Activated T-helper 2 cell treated with anti-CD3 and anti-CD28 coated beads, Interferon-gamma antibody, Interleukin-2, Interleukin-4, amounts not matched to agents 10 μg/mL and 5 μg/mL and 100 μg/mL, durations not matched to agents 14 hours and 24 hours and 36 hours (primary cell): ENCODE measurements at regions not wholly inside any gene's neighbourhood (a gene's known extent, or its start where the extent isn't known, plus 50 kb on each side); places are given as distances from the start of the nearest gene placed in this dataset.

Experiments
- DNase-seq: peaks from one replicate; pipeline ENCODE4 v3.0.0; 2021; ENCODE audit warnings: low spot score
- H3K27ac Mint-ChIP-seq: one replicate; pipeline ENCODE4 v1.8.0; 2021; ENCODE audit warnings: mixed read lengths
- H3K27me3 Mint-ChIP-seq: one replicate; pipeline ENCODE4 v1.8.0; 2021; ENCODE audit warnings: low read depth, mixed read lengths
- H3K36me3 Mint-ChIP-seq: one replicate; pipeline ENCODE4 v1.8.0; 2021; ENCODE audit warnings: low read depth, mixed read lengths
- H3K4me1 Mint-ChIP-seq: one replicate; pipeline ENCODE4 v1.8.0; 2021; ENCODE audit warnings: low read depth, mixed read lengths
- H3K4me3 Mint-ChIP-seq: one replicate; pipeline ENCODE4 v1.8.0; 2021; ENCODE audit warnings: low read depth, mild to moderate bottlenecking, moderate library complexity, mixed read lengths
- H3K9me3 Mint-ChIP-seq: one replicate; pipeline ENCODE4 v1.8.0; 2021; ENCODE audit warnings: mixed read lengths
- intact Hi-C: fragments of 100-400 bp; cut with micrococcal nuclease; formaldehyde crosslinking; loops from one replicate; pipeline ENCODE4 v1.15.1; 2023

GRCh38 chr1:199716729-199717128, 310.8 kb upstream of the NR5A2 start:
- Mint-ChIP-seq H3K27ac (no peak overlapping the region), H3K27me3 (peaks cover 1% of the 10 kb centered on the region), H3K36me3 (no peaks in the 10 kb centered on the region)

DNA sequence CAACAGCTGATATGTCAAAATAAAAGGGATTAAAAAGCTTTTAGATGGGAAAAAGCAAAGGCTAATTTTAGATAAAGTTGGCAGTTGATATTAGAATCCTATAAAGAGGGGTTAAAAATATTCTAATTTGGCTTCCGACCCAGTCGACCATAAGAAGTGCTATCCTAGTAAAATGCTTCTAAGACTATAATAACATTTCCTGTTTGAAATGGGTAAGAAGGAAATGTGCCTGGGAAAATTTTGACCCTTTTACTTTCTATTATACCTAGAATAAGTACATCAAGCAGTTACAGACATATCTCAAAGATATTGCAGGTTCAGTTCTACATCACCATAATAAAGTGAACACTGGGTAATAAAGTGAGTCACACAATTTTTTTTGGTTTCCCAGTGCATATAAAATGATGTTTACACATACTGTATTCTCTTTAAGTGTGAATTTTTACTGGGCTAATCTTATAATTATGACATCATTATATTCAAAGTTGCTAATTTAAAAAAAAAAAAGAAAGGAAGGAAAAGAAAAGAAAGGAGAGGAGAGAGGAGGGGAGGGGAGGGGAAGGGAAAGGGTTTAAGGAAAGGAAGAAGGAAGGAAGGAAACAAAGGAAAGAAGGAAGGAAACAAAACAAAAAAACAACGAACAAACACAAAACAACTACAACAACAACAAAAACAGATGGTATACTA, 308.2 kb upstream of the NR5A2 start:
- Mint-ChIP-seq H3K4me1 (no peaks in the 10 kb centered on the region), H3K27ac (no peak overlapping the region), H3K36me3 (no peaks in the 10 kb centered on the region), H3K27me3 (peaks cover 1% of the 10 kb centered on the region), H3K9me3 (no peaks in the 10 kb centered on the region), H3K4me3 (no peak overlapping the region)
- no peak for DNase-seq
- intact Hi-C loops, result no loop called here

More at GRCh38 chr1:199716729-199717128, 310.8 kb upstream of the NR5A2 start:
- Mint-ChIP-seq H3K4me3 (no peak overlapping the region), H3K9me3 (peaks cover 3% of the 10 kb centered on the region), H3K4me1 (no peaks in the 10 kb centered on the region)
- no peak for DNase-seq
- intact Hi-C loops, result no loop called here

DNA sequence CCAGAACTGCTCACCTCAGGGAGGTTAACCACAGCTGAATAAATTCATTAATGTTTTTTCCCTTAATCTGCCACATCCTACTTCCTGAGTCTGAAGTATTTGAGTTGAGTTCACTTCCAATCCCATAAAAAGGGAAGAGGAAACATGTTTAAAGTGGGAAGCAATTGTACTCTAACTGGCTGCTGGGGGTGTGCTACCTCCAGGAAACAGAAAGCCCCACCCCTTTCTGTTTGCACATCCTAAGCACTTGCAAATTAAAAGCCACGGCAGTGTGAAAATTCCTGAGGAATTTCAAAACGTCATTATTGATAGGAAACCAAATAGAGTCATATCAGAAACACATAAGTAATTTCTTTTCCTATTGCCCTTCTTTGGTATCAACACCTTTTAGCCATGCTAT, 307.0 kb upstream of the NR5A2 start:
- intact Hi-C loops, result no loop called here
- peaks cover 4% of the 10 kb centered on the region for H3K4me1 Mint-ChIP-seq
- no peaks in the 10 kb centered on the region for H3K36me3 Mint-ChIP-seq
- H3K27me3 Mint-ChIP-seq, result no peaks in the 10 kb centered on the region
- H3K9me3 Mint-ChIP-seq, result no peaks in the 10 kb centered on the region
- DNase-seq, result no peak
- H3K4me3 Mint-ChIP-seq, result no peak overlapping the region
- H3K27ac Mint-ChIP-seq, result no peak overlapping the region

- DNase-seq, result no peak
- Mint-ChIP-seq H3K9me3 (no peaks in the 10 kb centered on the region), H3K36me3 (no peaks in the 10 kb centered on the region), H3K27ac (no peak overlapping the region), H3K27me3 (no peaks in the 10 kb centered on the region), H3K4me1 (peaks cover 4% of the 10 kb centered on the region), H3K4me3 (no peak overlapping the region)
- intact Hi-C loops, result no loop called here
Measured at GRCh38 chr1:199721001-199721400, 306.5 kb upstream of the NR5A2 start.

GRCh38 chr1:199723250-199723956, 304.1 kb upstream of the NR5A2 start:
- Mint-ChIP-seq H3K9me3 (no peaks in the 10 kb centered on the region), H3K4me1 (peaks cover 4% of the 10 kb centered on the region), H3K27me3 (peaks cover 2% of the 10 kb centered on the region), H3K4me3 (no peak overlapping the region), H3K36me3 (no peaks in the 10 kb centered on the region), H3K27ac (no peak overlapping the region)
- intact Hi-C loops, result no loop called here
- no peak for DNase-seq

GRCh38 chr1:199724049-199724448, 303.5 kb upstream of the NR5A2 start:
- intact Hi-C loops, result no loop called here
- Mint-ChIP-seq H3K36me3 (no peaks in the 10 kb centered on the region), H3K4me3 (no peak overlapping the region), H3K27me3 (peaks cover 2% of the 10 kb centered on the region), H3K4me1 (peaks cover 4% of the 10 kb centered on the region), H3K27ac (no peak overlapping the region), H3K9me3 (no peaks in the 10 kb centered on the region)
- no peak for DNase-seq

GRCh38 chr1:199725002-199725565, 302.4 kb upstream of the NR5A2 start:
- no peak overlapping the region for H3K27ac Mint-ChIP-seq
- H3K4me1 Mint-ChIP-seq, result peaks cover 4% of the 10 kb centered on the region
- no peaks in the 10 kb centered on the region for H3K36me3 Mint-ChIP-seq
- H3K9me3 Mint-ChIP-seq, result no peaks in the 10 kb centered on the region
- no peak for DNase-seq
- H3K27me3 Mint-ChIP-seq, result peaks cover 3% of the 10 kb centered on the region
- H3K4me3 Mint-ChIP-seq, result no peak overlapping the region
- intact Hi-C loops, result no loop called here

DNA sequence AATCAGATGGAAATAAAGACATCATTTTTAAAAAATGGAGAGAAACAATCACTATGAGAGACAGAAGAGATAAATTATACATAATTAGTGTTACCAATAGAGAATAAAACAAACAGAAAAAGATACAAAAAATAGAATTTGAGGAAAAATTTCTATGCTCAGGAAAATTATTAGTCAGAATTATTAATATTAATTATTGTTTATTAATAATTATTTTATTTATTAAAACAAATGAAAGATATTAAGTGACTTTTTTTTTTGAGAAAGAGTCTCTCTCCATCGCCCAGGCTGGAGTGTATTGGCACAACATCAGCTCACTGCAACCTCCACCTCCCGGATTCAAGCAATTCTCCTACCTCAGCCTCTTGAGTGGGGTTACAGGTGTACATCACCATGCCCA, 299.8 kb upstream of the NR5A2 start:
- H3K36me3 Mint-ChIP-seq, result no peaks in the 10 kb centered on the region
- no peak for DNase-seq
- intact Hi-C loops, result no loop called here

DNA sequence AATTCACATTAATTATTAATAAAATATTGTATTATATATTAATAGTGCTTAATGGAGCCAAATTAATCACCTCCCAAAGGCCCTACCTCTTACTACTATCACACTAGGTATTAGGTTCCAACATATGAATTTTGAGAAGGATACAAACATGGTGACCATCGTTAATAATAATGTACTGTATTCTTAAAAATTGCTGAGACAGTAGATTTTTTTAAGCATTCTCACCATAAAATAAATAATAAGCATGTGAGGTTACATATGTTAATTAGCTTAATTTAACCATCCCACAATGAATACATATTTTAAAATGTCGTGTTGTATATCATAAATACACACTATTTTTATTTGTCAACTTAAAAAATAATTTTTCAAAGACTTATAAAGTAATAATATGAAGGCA, 299.2 kb upstream of the NR5A2 start:
- intact Hi-C loops, result no loop called here
- no peak for DNase-seq
- Mint-ChIP-seq H3K27ac (no peak overlapping the region), H3K9me3 (no peaks in the 10 kb centered on the region), H3K4me3 (no peak overlapping the region), H3K4me1 (peaks cover 4% of the 10 kb centered on the region), H3K27me3 (peaks cover 3% of the 10 kb centered on the region), H3K36me3 (no peaks in the 10 kb centered on the region)

More for the DNA sequence above, 299.8 kb upstream of the NR5A2 start:
- Mint-ChIP-seq H3K27me3 (peaks cover 3% of the 10 kb centered on the region), H3K27ac (no peak overlapping the region), H3K4me1 (peaks cover 4% of the 10 kb centered on the region), H3K4me3 (no peak overlapping the region), H3K9me3 (no peaks in the 10 kb centered on the region)

GRCh38 chr1:199733125-199733524, 294.4 kb upstream of the NR5A2 start:
- DNase-seq, result no peak
- H3K9me3 Mint-ChIP-seq, result no peaks in the 10 kb centered on the region
- H3K4me1 Mint-ChIP-seq, result no peaks in the 10 kb centered on the region
- no peaks in the 10 kb centered on the region for H3K36me3 Mint-ChIP-seq
- peaks cover 1% of the 10 kb centered on the region for H3K27me3 Mint-ChIP-seq
- no peak overlapping the region for H3K4me3 Mint-ChIP-seq
- intact Hi-C loops, result no loop called here
- no peak overlapping the region for H3K27ac Mint-ChIP-seq

GRCh38 chr1:199734186-199734585, 293.3 kb upstream of the NR5A2 start:
- no peak overlapping the region for H3K27ac Mint-ChIP-seq
- H3K4me3 Mint-ChIP-seq, result no peak overlapping the region
- no peaks in the 10 kb centered on the region for H3K4me1 Mint-ChIP-seq
- H3K9me3 Mint-ChIP-seq, result no peaks in the 10 kb centered on the region
- intact Hi-C loops, result no loop called here
- no peaks in the 10 kb centered on the region for H3K36me3 Mint-ChIP-seq
- peaks cover under 1% of the 10 kb centered on the region for H3K27me3 Mint-ChIP-seq
- no peak for DNase-seq

DNA sequence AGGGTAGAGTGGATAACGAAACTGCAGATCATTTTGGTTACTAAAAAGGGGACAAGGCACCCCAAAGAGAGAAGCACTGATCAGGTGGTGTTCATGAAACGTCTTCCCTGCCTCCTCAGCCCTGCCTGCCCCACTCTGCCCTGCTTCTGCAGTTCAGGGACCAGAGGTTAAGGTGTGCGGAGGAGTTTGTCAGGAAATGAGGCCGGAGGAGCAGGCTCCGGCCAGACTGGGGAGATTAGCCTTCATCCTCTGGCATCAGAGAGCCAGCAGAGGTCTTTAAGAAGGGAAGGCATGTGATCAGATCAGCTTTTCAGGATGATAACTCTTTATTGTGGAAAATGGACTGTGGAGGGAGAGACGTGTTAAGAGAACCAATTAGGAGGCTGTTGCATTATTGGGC, 291.9 kb upstream of the NR5A2 start:
- no peaks in the 10 kb centered on the region for H3K36me3 Mint-ChIP-seq
- no peak overlapping the region for H3K4me3 Mint-ChIP-seq
- DNase-seq, result no peak
- H3K27me3 Mint-ChIP-seq, result peaks cover 4% of the 10 kb centered on the region
- intact Hi-C loops, result no loop called here
- H3K27ac Mint-ChIP-seq, result no peak overlapping the region
- no peaks in the 10 kb centered on the region for H3K9me3 Mint-ChIP-seq
- no peaks in the 10 kb centered on the region for H3K4me1 Mint-ChIP-seq

GRCh38 chr1:199736646-199737045, 290.9 kb upstream of the NR5A2 start:
- peaks cover 4% of the 10 kb centered on the region for H3K27me3 Mint-ChIP-seq
- H3K27ac Mint-ChIP-seq, result no peak overlapping the region
- intact Hi-C loops, result no loop called here
- no peaks in the 10 kb centered on the region for H3K36me3 Mint-ChIP-seq
- DNase-seq, result no peak
- H3K4me3 Mint-ChIP-seq, result no peak overlapping the region
- H3K9me3 Mint-ChIP-seq, result no peaks in the 10 kb centered on the region
- H3K4me1 Mint-ChIP-seq, result no peaks in the 10 kb centered on the region
